T-helper 1 cell treated with Interleukin-12 subunit alpha and Interleukin-12 subunit beta and Interleukin-4 antibody, amounts not matched to agents 30 μg/mL and 1 μg/mL, for 36 hours (primary cell): ENCODE measurements at regions not wholly inside any gene's neighbourhood (a gene's known extent, or its start where the extent isn't known, plus 50 kb on each side); places are given as distances from the start of the nearest gene placed in this dataset.
"Not testable (repeated sequence)": the region's sequence is repeated elsewhere in the genome, so short reads cannot be mapped to it uniquely, and the experiment has no call there.

ENCODE experiments used
- H3K27ac Mint-ChIP-seq: one replicate; pipeline ENCODE4 v1.8.0; 2021; ENCODE audit warnings: mild to moderate bottlenecking, mixed read lengths
- H3K27me3 Mint-ChIP-seq: one replicate; pipeline ENCODE4 v1.8.0; 2021; ENCODE audit warnings: low read depth, mixed read lengths
- H3K36me3 Mint-ChIP-seq: one replicate; pipeline ENCODE4 v1.8.0; 2021; ENCODE audit warnings: low read depth, mixed read lengths
- H3K4me1 Mint-ChIP-seq: one replicate; pipeline ENCODE4 v1.8.0; 2021; ENCODE audit warnings: low read depth, mixed read lengths
- H3K4me3 Mint-ChIP-seq: one replicate; pipeline ENCODE4 v1.8.0; 2021; ENCODE audit warnings: mild to moderate bottlenecking, moderate library complexity, mixed read lengths
- H3K9me3 Mint-ChIP-seq: one replicate; pipeline ENCODE4 v1.8.0; 2021; ENCODE audit warnings: mixed read lengths

DNA sequence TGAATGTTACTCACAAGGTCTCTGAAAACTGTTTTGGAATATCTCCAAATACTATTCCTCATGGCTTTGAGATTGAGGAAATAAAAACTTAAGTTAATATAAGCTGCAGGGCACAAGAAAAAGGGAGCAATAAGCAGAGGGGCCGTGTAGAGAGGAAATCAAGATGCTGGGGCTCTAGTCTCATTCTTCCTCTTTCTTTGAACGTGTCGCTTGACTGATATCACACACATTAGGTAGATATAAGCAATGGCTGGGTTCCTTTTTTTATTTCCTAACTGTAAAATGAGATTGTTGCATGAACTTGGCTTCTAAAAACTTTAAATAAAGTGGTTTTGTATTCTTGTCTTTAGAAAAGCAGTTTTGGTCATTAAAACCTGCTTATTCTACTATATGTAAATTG is 326.7 kb upstream of the ROPN1 start:
- no peak overlapping the region for H3K27ac Mint-ChIP-seq
- no peaks in the 10 kb centered on the region for H3K4me1 Mint-ChIP-seq
- H3K27me3 Mint-ChIP-seq = no peaks in the 10 kb centered on the region

GRCh38 chr3:124320976-124321375 is 329.1 kb upstream of the ROPN1 start:
- Mint-ChIP-seq H3K4me1 (no peaks in the 10 kb centered on the region), H3K27me3 (no peaks in the 10 kb centered on the region), H3K27ac (no peak overlapping the region), H3K4me3 (no peak overlapping the region), H3K36me3 (no peaks in the 10 kb centered on the region), H3K9me3 (no peaks in the 10 kb centered on the region)

More for the DNA sequence above, 326.7 kb upstream of the ROPN1 start:
- no peaks in the 10 kb centered on the region for H3K9me3 Mint-ChIP-seq
- H3K36me3 Mint-ChIP-seq = no peaks in the 10 kb centered on the region
- H3K4me3 Mint-ChIP-seq = no peak overlapping the region

DNA sequence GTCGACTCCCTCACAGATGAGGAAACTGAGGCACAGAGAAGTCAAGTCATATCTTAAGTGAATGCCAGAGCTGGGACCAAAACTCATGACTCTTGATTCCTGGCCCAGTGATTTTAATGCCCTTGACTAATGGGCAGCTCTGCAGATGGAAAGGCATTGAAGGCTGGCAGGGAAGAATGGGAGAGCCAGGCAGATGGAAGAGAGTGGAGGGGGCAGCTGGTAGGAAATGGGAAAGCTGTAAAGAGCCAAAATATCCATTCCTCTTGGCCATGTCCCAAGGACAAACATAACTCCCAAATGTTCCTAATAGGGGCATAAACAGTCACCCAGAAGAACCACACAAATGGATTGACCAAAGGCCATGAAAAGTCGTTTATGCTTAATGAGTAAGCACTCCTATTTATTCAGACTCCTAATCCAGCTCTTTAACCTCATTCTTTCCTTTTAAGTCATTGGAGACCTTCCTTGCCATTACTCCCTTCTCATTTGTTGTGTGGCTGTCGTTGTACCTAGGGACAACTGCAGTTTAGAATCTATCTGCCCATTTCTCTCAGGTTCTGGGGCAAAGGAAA is 330.5 kb upstream of the ROPN1 start:
- Mint-ChIP-seq H3K27me3 (no peaks in the 10 kb centered on the region), H3K4me1 (no peaks in the 10 kb centered on the region), H3K9me3 (no peaks in the 10 kb centered on the region), H3K27ac (no peak overlapping the region), H3K4me3 (no peak overlapping the region), H3K36me3 (no peaks in the 10 kb centered on the region)

GRCh38 chr3:124322966-124323365 is 331.0 kb upstream of the ROPN1 start:
- H3K36me3 Mint-ChIP-seq = no peaks in the 10 kb centered on the region
- H3K4me1 Mint-ChIP-seq = no peaks in the 10 kb centered on the region
- H3K27me3 Mint-ChIP-seq = no peaks in the 10 kb centered on the region
- H3K27ac Mint-ChIP-seq = no peak overlapping the region
- H3K9me3 Mint-ChIP-seq = no peaks in the 10 kb centered on the region
- H3K4me3 Mint-ChIP-seq = no peak overlapping the region

GRCh38 chr3:124325248-124325647 is 333.3 kb upstream of the ROPN1 start:
- Mint-ChIP-seq H3K9me3 (no peaks in the 10 kb centered on the region), H3K4me3 (no peak overlapping the region)

DNA sequence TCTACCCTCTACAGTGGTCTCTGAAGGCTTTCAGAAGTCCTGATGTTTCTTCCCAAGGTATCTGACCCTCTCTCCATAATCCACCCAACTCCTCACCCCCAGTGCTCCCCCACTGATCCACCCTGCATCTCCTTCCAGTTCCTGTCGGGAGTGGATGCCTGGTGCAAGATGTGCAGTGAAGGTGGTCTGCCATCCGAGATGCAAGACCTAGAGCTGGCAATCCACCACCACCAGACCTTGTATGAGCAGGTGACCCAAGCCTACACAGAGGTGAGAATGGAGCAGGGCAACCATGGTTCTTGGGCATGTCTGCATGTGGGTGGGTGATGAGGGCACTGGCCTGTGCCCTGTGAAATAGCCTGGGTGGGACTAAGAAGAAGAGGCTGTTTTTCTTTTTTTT is 337.8 kb upstream of the ROPN1 start:
- H3K4me3 Mint-ChIP-seq = no peak overlapping the region
- H3K27ac Mint-ChIP-seq = no peak overlapping the region

More at GRCh38 chr3:124325248-124325647, 333.3 kb upstream of the ROPN1 start:
- Mint-ChIP-seq H3K4me1 (no peaks in the 10 kb centered on the region), H3K27ac (no peak overlapping the region), H3K36me3 (no peaks in the 10 kb centered on the region), H3K27me3 (no peaks in the 10 kb centered on the region)

GRCh38 chr3:124333931-124334640 is 342.2 kb upstream of the ROPN1 start:
- Mint-ChIP-seq H3K4me1 (no peaks in the 10 kb centered on the region), H3K36me3 (no peaks in the 10 kb centered on the region), H3K9me3 (no peaks in the 10 kb centered on the region), H3K4me3 (no peak overlapping the region), H3K27me3 (no peaks in the 10 kb centered on the region), H3K27ac (no peak overlapping the region)

More for the DNA sequence above, 337.8 kb upstream of the ROPN1 start:
- no peaks in the 10 kb centered on the region for H3K27me3 Mint-ChIP-seq
- no peaks in the 10 kb centered on the region for H3K9me3 Mint-ChIP-seq
- no peaks in the 10 kb centered on the region for H3K4me1 Mint-ChIP-seq
- no peaks in the 10 kb centered on the region for H3K36me3 Mint-ChIP-seq

DNA sequence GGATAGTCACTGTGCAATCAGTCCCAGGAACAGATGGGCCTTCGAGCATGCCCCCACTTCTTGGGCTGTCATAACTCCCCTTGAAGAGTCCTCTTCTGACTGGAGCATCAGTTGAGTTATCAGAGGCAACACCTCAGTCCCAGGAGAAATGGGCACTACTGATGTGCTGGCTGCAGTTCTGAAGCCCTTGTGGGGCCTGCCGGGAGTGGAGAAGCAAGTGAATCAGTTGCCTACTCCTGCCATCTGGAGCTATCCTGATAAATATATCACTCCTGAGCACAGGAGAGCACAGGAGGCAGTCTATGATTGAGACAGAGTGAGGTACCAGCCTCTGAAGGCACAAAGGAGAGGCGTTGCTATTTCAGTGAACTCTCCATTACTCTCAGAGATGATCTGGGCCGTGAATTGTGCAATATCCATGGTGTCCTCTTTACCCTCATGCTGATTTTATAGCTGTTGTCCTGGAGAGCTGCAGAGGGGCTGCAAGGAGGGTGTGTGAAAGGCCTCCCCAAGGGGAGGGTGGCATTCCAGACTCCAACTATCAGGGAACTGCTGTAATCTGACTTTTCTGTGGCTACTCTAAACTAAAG is 344.2 kb upstream of the ROPN1 start:
- H3K4me1 Mint-ChIP-seq = no peaks in the 10 kb centered on the region
- no peak overlapping the region for H3K4me3 Mint-ChIP-seq
- H3K36me3 Mint-ChIP-seq = no peaks in the 10 kb centered on the region
- H3K9me3 Mint-ChIP-seq = no peaks in the 10 kb centered on the region
- no peaks in the 10 kb centered on the region for H3K27me3 Mint-ChIP-seq
- no peak overlapping the region for H3K27ac Mint-ChIP-seq

- no peak overlapping the region for H3K27ac Mint-ChIP-seq
- H3K4me3 Mint-ChIP-seq = no peak overlapping the region
- H3K9me3 Mint-ChIP-seq = no peaks in the 10 kb centered on the region
- peaks cover 4% of the 10 kb centered on the region for H3K27me3 Mint-ChIP-seq
- no peaks in the 10 kb centered on the region for H3K36me3 Mint-ChIP-seq
- no peaks in the 10 kb centered on the region for H3K4me1 Mint-ChIP-seq
Observed at GRCh38 chr3:124345845-124346244, 353.9 kb upstream of the ROPN1 start.

GRCh38 chr3:124346487-124346886 is 354.6 kb upstream of the ROPN1 start:
- Mint-ChIP-seq H3K36me3 (no peaks in the 10 kb centered on the region), H3K27ac (no peak overlapping the region), H3K4me3 (no peak overlapping the region), H3K9me3 (no peaks in the 10 kb centered on the region), H3K27me3 (peaks cover 4% of the 10 kb centered on the region), H3K4me1 (no peaks in the 10 kb centered on the region)

- H3K4me3 Mint-ChIP-seq = no peak overlapping the region
- no peaks in the 10 kb centered on the region for H3K4me1 Mint-ChIP-seq
- H3K27ac Mint-ChIP-seq = no peak overlapping the region
- H3K27me3 Mint-ChIP-seq = peaks cover 4% of the 10 kb centered on the region
- H3K9me3 Mint-ChIP-seq = no peaks in the 10 kb centered on the region
- no peaks in the 10 kb centered on the region for H3K36me3 Mint-ChIP-seq
Observed at GRCh38 chr3:124347418-124347817, 355.5 kb upstream of the ROPN1 start.

DNA sequence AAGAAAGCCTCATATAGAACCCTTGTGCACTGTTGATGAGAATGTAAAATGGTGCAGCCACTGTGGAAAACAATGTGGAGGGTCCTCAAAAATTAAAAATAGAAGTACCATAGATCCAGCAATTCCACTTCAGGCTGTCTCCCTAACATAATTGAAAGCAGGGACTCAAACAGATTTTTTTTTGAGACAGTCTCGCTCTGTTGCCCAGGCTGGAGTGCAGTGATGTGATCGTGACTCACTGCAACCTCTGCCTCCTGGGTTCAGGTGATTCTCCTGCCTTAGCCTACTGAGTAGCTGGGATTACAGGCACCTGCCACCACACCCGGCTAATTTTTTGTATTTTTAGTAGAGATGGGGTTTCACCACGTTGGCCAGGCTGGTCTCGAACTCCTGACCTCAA is 356.6 kb upstream of the ROPN1 start:
- not testable (repeated sequence) for H3K4me3 Mint-ChIP-seq, H3K4me1 Mint-ChIP-seq, H3K36me3 Mint-ChIP-seq, H3K27ac Mint-ChIP-seq, H3K9me3 Mint-ChIP-seq, H3K27me3 Mint-ChIP-seq

DNA sequence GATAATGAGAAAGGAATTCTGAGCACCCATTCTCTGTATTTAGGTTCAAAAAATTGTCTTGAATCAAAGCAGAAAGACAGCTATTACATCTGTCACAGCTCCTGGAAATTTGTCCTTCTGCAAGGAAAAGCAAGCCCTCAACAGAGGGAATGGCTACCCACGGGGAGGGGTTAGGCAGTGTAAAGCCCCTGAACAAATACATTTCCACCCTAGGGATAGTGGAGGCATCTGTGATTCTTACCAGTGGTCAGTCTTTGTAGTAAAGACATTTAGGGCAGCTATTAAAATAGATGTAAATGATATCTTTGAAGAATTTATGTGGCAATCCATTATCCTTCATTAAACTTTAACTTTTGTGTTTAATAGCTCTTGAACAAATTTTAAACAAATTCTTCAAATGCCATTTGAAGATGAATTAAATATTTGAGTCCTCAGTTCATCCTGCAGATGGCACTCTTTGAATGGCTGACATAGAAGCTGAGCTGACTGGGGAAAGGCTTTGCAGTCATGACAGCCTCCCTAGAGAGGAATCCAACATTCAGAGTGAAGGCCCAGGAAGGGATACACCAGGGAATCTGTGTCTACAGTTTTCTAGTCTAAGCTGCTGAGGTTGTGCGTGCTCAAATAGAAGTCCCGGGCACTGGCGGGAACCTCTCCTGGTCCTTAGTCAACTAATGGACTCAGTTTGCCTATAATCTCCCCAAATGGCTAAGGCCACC is 359.7 kb upstream of the ROPN1 start:
- H3K4me1 Mint-ChIP-seq = no peaks in the 10 kb centered on the region
- H3K27ac Mint-ChIP-seq = no peak overlapping the region
- H3K4me3 Mint-ChIP-seq = no peak overlapping the region
- H3K36me3 Mint-ChIP-seq = no peaks in the 10 kb centered on the region
- no peaks in the 10 kb centered on the region for H3K9me3 Mint-ChIP-seq
- H3K27me3 Mint-ChIP-seq = peaks cover 16% of the 10 kb centered on the region

GRCh38 chr3:124352149-124352539 is 360.2 kb upstream of the ROPN1 start:
- Mint-ChIP-seq H3K4me3 (no peak overlapping the region), H3K4me1 (no peaks in the 10 kb centered on the region)

GRCh38 chr3:124353691-124354090 is 361.8 kb upstream of the ROPN1 start:
- Mint-ChIP-seq H3K27me3 (peaks cover 16% of the 10 kb centered on the region), H3K4me1 (no peaks in the 10 kb centered on the region), H3K27ac (no peak overlapping the region), H3K36me3 (no peaks in the 10 kb centered on the region), H3K9me3 (no peaks in the 10 kb centered on the region), H3K4me3 (no peak overlapping the region)

More at GRCh38 chr3:124352149-124352539, 360.2 kb upstream of the ROPN1 start:
- H3K9me3 Mint-ChIP-seq = no peaks in the 10 kb centered on the region
- H3K27me3 Mint-ChIP-seq = peaks cover 16% of the 10 kb centered on the region
- no peaks in the 10 kb centered on the region for H3K36me3 Mint-ChIP-seq
- H3K27ac Mint-ChIP-seq = no peak overlapping the region
